ENCODE measurements at regions not wholly inside any gene's neighbourhood (a gene's known extent, or its start where the extent isn't known, plus 50 kb on each side); places are given as distances from the start of the nearest gene placed in this dataset.

DNA sequence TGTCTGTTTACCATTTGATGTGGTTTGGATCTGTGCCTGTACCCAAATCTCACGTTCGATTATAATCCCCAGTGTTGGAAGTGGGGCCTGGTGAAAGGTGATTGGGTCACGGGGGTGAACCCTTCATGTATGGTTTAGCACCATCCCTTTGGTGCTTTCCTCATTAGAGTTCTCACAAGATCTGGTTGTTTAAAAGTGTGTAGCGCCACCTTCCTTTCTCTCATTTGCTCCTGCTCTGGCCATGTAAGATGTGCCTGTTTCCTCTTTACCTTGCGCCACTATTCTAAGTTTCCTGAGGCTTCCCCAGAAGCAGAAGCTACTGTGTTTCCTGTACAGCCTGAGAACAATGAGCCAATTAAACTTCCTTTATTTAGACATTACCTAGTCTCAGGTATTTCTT, 610.7 kb upstream of the ADGRL3 start:
- H3K4me1 Mint-ChIP-seq (ENCODE audit: low read depth), result no peaks in the 10 kb centered on the region
- H3K36me3 Mint-ChIP-seq (ENCODE audit: low read depth), result no peaks in the 10 kb centered on the region
- H3K9me3 Mint-ChIP-seq, result peaks cover 8% of the 10 kb centered on the region
- no peak for DNase-seq
- no peaks in the 10 kb centered on the region for H3K27me3 Mint-ChIP-seq
- no peak overlapping the region for H3K4me3 Mint-ChIP-seq
- no peak overlapping the region for H3K27ac Mint-ChIP-seq

DNA sequence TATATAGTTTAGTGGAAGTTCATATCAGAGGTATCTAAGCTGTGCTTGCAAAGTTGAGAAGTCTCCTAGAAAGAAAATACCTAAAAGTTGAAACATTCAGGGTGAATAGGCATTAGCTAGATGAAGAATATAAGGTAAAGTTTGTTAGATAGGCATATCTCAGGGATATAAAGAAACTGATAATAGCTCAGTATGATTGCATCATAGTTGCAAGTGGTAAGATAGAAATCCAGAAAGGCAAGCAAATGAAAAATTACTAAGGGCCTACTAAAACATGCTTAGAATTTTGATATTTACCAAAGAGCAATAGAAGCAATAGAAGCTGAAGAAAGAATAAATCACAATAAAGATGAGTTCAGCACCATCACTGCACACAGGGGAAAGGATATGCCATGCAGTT, 610.0 kb upstream of the ADGRL3 start:
- Mint-ChIP-seq H3K4me3 (no peak overlapping the region), H3K9me3 (peaks cover 8% of the 10 kb centered on the region), H3K36me3 (ENCODE audit: low read depth) (no peaks in the 10 kb centered on the region), H3K27ac (no peak overlapping the region), H3K4me1 (ENCODE audit: low read depth) (no peaks in the 10 kb centered on the region), H3K27me3 (no peaks in the 10 kb centered on the region)
- DNase-seq, result no peak

DNA sequence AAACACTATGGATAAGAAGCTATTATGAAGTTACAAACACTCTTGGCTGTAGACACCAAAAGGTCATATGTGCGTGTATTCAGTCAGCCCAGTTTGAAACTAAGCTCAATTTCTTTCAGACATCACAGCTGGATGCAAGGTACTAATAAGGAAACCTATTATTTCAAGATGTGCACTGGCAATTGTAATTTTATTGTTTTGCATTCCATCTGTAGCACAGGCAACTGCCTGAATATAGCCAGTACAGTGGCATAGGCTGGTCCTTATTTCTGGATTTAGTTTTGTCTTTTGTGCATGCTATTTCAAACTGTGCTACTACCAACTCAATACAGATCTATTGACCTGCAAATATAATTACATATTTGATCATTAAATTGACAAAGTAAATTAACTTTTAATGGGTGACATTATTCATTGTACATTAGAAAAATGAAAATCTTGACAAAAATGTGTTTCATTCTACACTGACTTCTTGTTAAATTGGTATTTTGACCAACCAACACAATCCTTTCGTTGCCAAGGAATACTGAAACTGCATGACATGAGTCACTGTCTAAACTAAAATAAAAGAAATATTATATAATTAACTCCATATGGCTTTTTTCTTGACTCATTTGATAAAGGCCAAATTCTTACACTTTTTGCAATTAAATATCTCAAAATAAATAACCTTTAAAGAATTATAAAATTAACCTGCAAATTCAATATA, 594.3 kb upstream of the ADGRL3 start:
- no peak overlapping the region for H3K4me3 Mint-ChIP-seq
- no peak for DNase-seq
- no peaks in the 10 kb centered on the region for H3K36me3 Mint-ChIP-seq (ENCODE audit: low read depth)
- H3K27me3 Mint-ChIP-seq, result no peaks in the 10 kb centered on the region
- peaks cover 24% of the 10 kb centered on the region for H3K9me3 Mint-ChIP-seq
- no peak overlapping the region for H3K27ac Mint-ChIP-seq
- no peaks in the 10 kb centered on the region for H3K4me1 Mint-ChIP-seq (ENCODE audit: low read depth)

DNA sequence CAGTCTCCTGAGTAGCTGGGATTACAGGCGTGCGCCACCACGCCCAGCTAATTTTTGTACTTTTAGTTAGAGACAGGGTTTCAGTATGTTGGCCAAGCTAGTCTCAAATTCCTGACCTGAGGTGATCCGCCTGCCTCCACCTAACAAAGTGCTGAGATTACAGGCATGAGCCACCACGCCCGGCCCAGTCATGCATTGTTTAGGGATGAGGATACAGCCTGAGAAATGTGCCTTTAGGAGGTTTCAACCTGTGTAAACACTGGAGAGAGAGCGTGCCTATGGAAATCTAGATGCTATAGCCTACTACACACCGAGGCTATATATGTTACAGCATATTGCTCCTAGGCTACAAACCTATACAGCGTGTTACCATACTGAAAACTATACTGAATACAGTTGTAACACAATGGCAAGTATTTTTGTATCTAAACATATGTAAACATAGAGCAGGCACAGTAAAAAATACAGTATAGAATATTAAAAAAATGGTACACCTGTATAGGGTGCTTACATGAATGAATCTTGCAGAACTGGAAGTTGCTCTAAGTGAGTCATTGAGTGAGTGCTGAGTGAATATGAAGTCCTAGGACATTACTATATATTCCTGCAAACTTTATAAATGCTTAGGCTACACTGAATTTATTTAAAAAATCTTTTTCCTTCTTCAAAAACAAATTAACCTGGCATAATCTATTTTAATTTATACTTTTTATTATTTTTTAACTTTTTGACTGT, 588.2 kb upstream of the ADGRL3 start:
- Mint-ChIP-seq H3K9me3 (peaks cover 22% of the 10 kb centered on the region), H3K4me1 (ENCODE audit: low read depth) (no peaks in the 10 kb centered on the region), H3K4me3 (no peak overlapping the region), H3K27me3 (no peaks in the 10 kb centered on the region), H3K36me3 (ENCODE audit: low read depth) (no peaks in the 10 kb centered on the region), H3K27ac (no peak overlapping the region)
- DNase-seq, result no peak

DNA sequence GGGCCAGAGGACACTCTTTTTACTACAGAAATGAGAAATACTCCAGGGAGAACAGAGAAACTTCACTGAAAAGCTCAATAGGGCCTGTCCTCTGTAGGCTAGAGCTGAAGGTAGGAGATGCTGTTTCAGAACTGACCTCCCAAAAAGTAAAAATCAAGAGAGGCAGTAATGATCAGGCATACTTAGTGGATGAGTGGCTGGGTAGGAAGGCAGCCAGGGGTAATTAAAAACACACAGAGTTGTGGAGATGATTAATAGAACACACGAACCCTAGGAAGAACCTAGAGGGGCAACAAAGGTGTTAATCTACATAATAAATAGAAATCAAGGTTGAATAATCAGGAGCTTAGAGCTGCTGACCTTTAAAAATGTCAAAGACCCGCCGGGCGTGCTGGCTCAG, 582.4 kb upstream of the ADGRL3 start:
- Mint-ChIP-seq H3K36me3 (ENCODE audit: low read depth) (no peaks in the 10 kb centered on the region), H3K27me3 (no peaks in the 10 kb centered on the region), H3K4me3 (no peak overlapping the region), H3K4me1 (ENCODE audit: low read depth) (no peaks in the 10 kb centered on the region), H3K9me3 (peaks cover 28% of the 10 kb centered on the region), H3K27ac (no peak overlapping the region)
- DNase-seq, result no peak

DNA sequence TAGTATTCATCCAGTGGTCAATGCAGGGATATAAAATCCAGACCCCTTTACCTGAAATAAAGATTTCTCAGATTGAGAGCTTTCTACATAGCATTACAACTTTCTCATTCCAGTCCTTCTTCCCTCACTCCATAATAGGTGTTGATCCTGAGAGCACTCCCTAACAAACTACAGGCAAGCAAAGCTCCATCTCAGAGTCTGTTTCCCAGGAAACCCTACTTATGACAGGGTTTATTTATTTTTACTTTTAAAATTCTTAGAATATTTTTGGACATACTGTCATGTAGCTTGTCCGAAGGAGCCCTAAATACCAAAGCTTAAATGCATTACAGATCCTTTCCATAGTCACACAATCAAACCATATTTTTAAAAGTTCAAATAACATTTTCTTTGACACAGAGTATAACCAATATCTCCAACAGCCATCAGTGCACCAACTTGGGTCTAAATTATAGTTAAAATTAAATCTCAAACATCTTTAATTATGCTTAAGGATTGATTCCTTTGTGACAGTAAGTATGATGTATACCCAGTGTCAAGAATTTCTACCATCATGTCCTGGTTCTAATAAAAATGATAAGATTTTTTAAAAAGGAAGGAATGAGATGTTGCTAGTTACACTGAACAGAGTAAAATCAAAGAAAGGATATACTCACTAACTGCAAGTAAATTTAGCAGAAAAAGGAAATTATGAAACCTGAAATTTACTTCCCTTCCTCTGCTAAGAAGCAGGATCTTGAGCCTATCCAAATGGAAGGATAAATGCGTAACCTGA, 580.4 kb upstream of the ADGRL3 start:
- no peak overlapping the region for H3K27ac Mint-ChIP-seq
- DNase-seq, result no peak
- H3K9me3 Mint-ChIP-seq, result peaks cover 22% of the 10 kb centered on the region

DNA sequence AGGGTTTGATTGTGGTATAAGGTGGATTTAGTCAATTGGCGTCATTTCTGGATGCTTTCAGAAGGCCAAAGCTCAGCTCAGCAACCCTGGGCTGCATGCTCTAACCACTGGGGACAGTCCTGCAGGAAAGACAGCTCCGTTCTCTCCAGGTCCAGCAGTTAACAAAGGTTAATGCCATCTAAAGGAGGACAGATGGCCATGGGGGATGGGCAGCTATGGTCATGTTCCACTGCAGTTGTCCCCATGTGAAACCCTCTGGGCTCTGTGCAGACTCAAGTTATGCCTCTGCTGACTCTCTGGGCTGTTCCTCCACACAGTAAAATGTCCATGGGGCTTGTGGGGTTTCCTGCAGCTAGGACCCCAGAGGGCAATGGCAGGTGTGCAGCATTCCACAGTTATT, 562.1 kb upstream of the ADGRL3 start:
- Mint-ChIP-seq H3K4me1 (ENCODE audit: low read depth) (no peaks in the 10 kb centered on the region), H3K4me3 (no peak overlapping the region), H3K36me3 (ENCODE audit: low read depth) (no peaks in the 10 kb centered on the region), H3K27me3 (no peaks in the 10 kb centered on the region), H3K27ac (no peak overlapping the region), H3K9me3 (peaks cover 31% of the 10 kb centered on the region)
- DNase-seq, result no peak

More for the DNA sequence above, 580.4 kb upstream of the ADGRL3 start:
- no peaks in the 10 kb centered on the region for H3K27me3 Mint-ChIP-seq
- H3K36me3 Mint-ChIP-seq (ENCODE audit: low read depth), result no peaks in the 10 kb centered on the region
- no peak overlapping the region for H3K4me3 Mint-ChIP-seq
- H3K4me1 Mint-ChIP-seq (ENCODE audit: low read depth), result no peaks in the 10 kb centered on the region

DNA sequence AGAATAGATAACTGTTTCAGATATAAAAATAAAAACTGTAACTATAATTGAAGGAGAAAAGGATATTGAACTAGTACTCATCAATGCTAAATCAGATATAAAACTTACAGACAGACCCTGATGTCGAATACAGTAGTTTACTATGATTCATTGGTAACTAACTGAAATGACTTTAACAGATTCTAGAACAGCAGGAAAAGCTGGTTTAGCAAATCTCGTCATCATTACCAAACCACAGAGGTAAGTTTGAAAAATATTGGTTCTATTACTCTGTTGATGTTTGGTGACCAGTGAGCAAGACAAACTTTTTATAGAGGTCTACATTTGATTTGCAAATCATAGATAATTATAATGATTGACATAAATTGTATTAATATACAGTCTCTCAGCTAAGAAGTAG, 551.4 kb upstream of the ADGRL3 start:
- Mint-ChIP-seq H3K4me1 (ENCODE audit: low read depth) (no peaks in the 10 kb centered on the region), H3K4me3 (no peak overlapping the region), H3K36me3 (ENCODE audit: low read depth) (no peaks in the 10 kb centered on the region), H3K9me3 (peaks cover 10% of the 10 kb centered on the region), H3K27ac (no peak overlapping the region), H3K27me3 (no peaks in the 10 kb centered on the region)
- DNase-seq, result no peak

DNA sequence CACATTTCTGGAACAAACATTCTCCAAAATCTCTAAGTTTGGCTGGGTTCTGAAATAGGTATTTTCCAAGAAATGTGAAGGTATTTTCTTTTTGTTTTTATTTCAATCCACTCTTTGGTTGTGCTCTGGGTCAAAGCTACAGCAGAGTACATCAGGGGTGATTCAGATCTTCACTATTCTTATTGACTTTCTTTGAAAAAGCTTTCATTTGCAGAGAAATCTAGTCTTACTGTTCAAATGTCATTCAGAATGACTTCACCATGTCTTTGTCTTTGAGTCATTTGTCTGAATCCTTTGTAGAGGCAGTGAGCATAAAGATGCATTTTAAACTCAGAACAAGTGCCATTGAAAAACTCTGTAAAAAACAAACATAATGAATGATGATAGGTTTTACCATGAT, 547.2 kb upstream of the ADGRL3 start:
- H3K27ac Mint-ChIP-seq, result no peak overlapping the region
- H3K27me3 Mint-ChIP-seq, result no peaks in the 10 kb centered on the region
- no peaks in the 10 kb centered on the region for H3K36me3 Mint-ChIP-seq (ENCODE audit: low read depth)
- no peak for DNase-seq
- H3K9me3 Mint-ChIP-seq, result peaks cover 11% of the 10 kb centered on the region
- H3K4me3 Mint-ChIP-seq, result no peak overlapping the region
- H3K4me1 Mint-ChIP-seq (ENCODE audit: low read depth), result no peaks in the 10 kb centered on the region

DNA sequence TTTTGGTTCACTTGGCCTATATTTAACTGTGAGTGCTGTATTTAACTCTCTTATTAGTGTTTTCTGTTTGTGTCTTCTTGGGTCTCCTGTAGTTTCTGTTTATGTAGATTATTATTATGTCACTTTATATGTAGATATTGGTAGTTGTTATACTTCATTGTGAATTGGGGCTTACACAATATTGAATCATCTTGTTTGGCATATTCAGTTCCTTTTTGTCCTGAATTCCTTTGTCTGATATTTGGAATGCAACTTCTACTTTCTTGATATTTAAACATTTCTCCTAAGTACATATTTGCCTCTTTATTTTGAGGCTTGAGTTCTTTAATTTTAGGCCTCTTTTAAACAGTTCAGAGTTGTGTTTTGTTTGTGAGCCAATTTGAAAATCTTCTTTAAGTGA, 544.8 kb upstream of the ADGRL3 start:
- Mint-ChIP-seq H3K9me3 (peaks cover 12% of the 10 kb centered on the region), H3K36me3 (ENCODE audit: low read depth) (no peaks in the 10 kb centered on the region), H3K4me1 (ENCODE audit: low read depth) (no peaks in the 10 kb centered on the region), H3K4me3 (no peak overlapping the region), H3K27ac (no peak overlapping the region), H3K27me3 (no peaks in the 10 kb centered on the region)
- DNase-seq, result no peak

DNA sequence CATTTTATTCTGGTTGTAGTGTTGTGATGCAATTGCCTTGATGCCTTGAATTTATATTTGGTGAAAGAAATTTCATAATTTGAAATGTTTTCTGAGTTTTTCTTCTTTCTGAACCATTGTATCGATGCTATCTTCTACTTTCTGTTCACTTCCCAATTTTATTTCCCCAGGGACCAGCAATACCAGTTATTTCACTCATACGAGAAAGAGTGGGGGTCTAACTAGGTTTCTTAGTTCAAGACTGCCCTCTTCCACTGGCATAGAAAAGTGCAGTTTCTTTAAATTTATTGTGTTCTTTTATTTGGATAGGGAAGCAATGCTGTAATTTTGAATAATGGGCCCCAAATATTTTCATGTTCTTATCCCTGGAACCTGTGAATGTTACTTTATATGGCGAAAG, 544.0 kb upstream of the ADGRL3 start:
- H3K27me3 Mint-ChIP-seq, result no peaks in the 10 kb centered on the region
- peaks cover 12% of the 10 kb centered on the region for H3K9me3 Mint-ChIP-seq
- no peak overlapping the region for H3K4me3 Mint-ChIP-seq
- no peak overlapping the region for H3K27ac Mint-ChIP-seq
- H3K36me3 Mint-ChIP-seq (ENCODE audit: low read depth), result no peaks in the 10 kb centered on the region
- no peaks in the 10 kb centered on the region for H3K4me1 Mint-ChIP-seq (ENCODE audit: low read depth)
- DNase-seq, result no peak

DNA sequence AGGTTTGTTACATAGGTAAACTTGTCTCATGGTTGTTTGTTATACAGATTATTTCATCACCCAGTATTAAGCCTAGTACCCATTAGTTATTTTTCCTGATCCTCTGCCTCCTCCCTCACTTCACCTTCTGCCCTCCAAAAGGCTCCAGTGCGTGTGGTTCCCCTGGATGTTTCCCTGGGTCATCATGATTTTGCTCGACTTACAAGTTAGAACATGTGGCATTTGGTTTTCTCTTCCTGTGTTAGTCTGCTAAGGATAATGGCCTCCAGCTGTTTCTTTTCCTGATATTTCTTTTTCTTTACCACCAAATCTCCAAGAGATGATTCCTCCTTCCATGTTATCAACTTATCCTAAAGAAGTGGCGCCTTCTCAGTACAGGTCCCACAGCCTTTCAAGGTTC, 543.1 kb upstream of the ADGRL3 start:
- DNase-seq, result no peak
- no peaks in the 10 kb centered on the region for H3K4me1 Mint-ChIP-seq (ENCODE audit: low read depth)
- H3K9me3 Mint-ChIP-seq, result peaks cover 10% of the 10 kb centered on the region
- no peak overlapping the region for H3K27ac Mint-ChIP-seq
- no peaks in the 10 kb centered on the region for H3K27me3 Mint-ChIP-seq
- H3K4me3 Mint-ChIP-seq, result no peak overlapping the region
- no peaks in the 10 kb centered on the region for H3K36me3 Mint-ChIP-seq (ENCODE audit: low read depth)

DNA sequence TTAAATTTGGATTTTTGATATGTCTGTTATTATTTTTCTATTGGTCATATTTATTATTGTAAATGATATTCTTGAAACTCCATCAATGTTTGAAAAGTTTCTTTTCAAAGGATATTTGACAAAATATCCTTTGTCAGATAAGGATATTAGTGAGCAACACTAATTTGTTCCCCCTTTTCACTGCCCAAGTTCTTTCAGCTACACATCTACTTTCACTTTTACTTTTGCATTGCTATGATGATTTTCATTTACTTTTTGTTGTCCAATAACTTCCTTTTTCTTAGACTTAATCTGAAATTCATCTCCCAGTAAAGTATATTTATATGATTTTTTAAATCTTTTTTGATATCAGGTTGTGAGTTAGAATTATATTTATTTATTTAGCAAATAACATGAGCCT, 542.3 kb upstream of the ADGRL3 start:
- Mint-ChIP-seq H3K4me3 (no peak overlapping the region), H3K27ac (no peak overlapping the region), H3K9me3 (peaks cover 9% of the 10 kb centered on the region), H3K4me1 (ENCODE audit: low read depth) (no peaks in the 10 kb centered on the region), H3K27me3 (no peaks in the 10 kb centered on the region), H3K36me3 (ENCODE audit: low read depth) (no peaks in the 10 kb centered on the region)
- no peak for DNase-seq

DNA sequence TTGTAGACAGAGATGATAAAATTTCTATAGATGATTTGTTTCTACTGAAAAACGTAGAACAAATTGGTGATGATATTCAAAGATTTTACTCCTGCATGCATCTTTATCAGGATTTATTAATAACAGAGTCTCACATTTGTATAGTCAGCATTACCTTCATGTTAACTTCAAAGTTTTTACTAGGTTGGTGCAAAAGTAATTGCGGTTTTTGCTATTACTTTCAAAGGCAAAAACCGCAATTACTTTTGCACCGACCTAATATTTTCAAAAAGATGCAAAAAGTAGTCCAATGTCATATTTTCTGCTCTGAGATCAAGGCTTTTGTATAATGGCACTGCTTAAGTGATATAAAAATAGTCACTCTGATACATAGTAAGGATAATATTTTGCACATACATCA, 536.4 kb upstream of the ADGRL3 start:
- no peak overlapping the region for H3K4me3 Mint-ChIP-seq
- H3K27me3 Mint-ChIP-seq, result no peaks in the 10 kb centered on the region
- H3K4me1 Mint-ChIP-seq (ENCODE audit: low read depth), result no peaks in the 10 kb centered on the region
- no peak overlapping the region for H3K27ac Mint-ChIP-seq
- no peak for DNase-seq
- H3K36me3 Mint-ChIP-seq (ENCODE audit: low read depth), result no peaks in the 10 kb centered on the region
- peaks cover 6% of the 10 kb centered on the region for H3K9me3 Mint-ChIP-seq

DNA sequence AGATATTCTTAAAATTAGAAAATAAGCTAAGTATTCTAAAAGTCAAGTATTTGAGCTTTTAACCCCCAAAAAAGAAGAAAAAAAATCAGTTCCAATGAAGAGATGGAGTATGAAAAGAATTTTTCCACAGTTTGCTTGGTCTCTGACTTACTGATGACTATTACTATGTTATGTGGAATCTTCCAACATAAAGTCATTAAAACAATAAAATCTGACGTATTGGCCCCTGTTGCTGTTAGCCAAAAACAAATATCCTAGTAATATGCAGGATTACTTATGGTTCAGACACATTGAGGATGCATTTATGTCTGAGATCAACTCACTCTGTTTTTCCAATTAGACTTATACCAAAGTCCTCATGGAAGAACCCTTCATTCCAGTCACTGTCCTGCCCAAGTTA, 517.2 kb upstream of the ADGRL3 start:
- Mint-ChIP-seq H3K36me3 (ENCODE audit: low read depth) (no peaks in the 10 kb centered on the region), H3K4me1 (ENCODE audit: low read depth) (no peaks in the 10 kb centered on the region), H3K27ac (no peak overlapping the region), H3K4me3 (no peak overlapping the region), H3K27me3 (no peaks in the 10 kb centered on the region), H3K9me3 (peaks cover 10% of the 10 kb centered on the region)
- DNase-seq, result no peak
